ENCODE measurements at regions not wholly inside any gene's neighbourhood (a gene's known extent, or its start where the extent isn't known, plus 50 kb on each side); places are given as distances from the start of the nearest gene placed in this dataset.
"Not testable (repeated sequence)": the region's sequence is repeated elsewhere in the genome, so short reads cannot be mapped to it uniquely, and the experiment has no call there.

DNA sequence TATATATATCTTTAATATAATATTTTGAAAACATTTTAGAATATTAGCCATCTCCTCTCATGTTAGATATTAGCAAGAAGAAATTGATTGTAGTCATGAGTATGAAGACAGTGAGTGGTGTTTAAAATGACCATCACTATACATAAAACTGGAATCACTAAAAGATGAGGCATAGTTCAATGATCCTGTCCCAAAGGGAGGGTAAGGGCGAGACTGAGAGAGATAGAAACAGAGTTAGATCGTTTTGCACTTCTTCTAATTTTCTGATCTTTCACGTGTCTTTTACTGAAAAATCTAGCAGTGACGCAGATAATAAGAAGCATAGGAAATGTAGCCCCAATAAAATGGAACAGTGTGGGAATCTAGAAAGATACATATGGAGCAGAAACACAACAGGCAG is 627.4 kb downstream of the SLC16A7 start:
- Histone ChIP-seq H3K9me3 (ENCODE audit: control insufficient read depth, insufficient read depth, low read length) (no peaks in the 10 kb centered on the region), H3K36me3 (ENCODE audit: insufficient read depth, low read length) (no peaks in the 10 kb centered on the region), H3K9ac (ENCODE audit: low read depth, low read length) (no peak overlapping the region), H3K4me1 (ENCODE audit: insufficient read depth, low read length) (no peaks in the 10 kb centered on the region)

DNA sequence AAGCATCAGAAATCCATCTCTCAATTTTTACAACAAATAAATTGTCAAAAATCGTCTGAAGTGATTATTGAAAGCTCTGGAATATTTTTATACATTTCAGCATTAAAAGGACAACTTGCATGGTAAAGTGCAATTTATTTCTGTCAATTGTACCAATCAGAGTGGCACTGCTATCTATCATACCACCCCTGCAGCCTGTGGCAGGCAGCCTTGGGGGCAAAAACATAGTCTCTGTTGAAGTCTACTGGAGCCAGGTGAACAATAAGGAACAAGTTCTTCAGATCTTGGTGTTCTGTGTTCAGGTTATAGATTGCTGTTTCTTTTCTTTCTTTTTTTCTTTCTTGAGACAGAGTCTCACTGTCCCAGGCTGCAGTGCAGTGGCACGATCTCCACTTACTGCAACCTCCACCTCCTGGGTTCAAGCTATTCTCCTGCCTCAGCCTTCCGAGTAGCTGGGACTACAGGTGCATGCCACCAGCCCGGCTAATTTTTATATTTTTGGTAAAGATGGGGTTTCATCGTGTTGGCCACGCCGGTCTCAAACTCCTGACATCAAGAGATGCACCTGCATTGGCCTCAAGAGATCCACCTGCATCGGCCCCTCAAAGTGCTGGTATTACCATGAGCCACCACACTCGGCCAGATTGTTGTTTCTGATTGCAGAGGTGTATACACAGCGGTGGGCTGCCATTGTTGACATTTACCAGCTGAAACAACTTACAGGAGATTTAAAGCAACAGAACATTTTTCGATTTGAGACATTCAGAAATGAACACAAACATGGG is 629.6 kb downstream of the SLC16A7 start:
- no peaks in the 10 kb centered on the region for H3K4me1 ChIP-seq (ENCODE audit: insufficient read depth, low read length)
- no peak overlapping the region for H3K9ac ChIP-seq (ENCODE audit: low read depth, low read length)
- H3K9me3 ChIP-seq (ENCODE audit: control insufficient read depth, insufficient read depth, low read length): no peaks in the 10 kb centered on the region
- no peaks in the 10 kb centered on the region for H3K36me3 ChIP-seq (ENCODE audit: insufficient read depth, low read length)

DNA sequence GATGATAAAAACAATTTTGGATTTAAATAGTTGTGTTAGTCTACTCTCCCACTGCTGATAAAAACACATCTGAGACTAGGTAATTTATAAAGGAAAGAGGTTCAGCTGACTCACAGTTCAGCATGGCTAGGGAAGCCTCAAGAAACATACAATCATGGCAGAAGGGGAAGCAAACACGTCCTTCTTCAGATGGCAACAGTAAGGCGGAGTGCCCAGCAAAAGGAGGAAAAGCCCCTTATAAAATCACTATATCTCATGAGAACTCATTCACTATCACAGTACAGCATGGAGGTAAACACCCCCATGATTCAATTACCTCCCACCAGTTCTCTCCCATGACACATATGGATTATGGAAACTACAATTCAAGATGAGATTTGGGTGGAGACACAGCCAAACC is 632.1 kb downstream of the SLC16A7 start:
- Histone ChIP-seq H3K9me3 (ENCODE audit: control insufficient read depth, insufficient read depth, low read length) (no peaks in the 10 kb centered on the region), H3K36me3 (ENCODE audit: insufficient read depth, low read length) (no peaks in the 10 kb centered on the region), H3K9ac (ENCODE audit: low read depth, low read length) (no peak overlapping the region), H3K4me1 (ENCODE audit: insufficient read depth, low read length) (0 out of 2 replicates have a peak, but pooled peaks cover 5% of the 10 kb centered on the region)

DNA sequence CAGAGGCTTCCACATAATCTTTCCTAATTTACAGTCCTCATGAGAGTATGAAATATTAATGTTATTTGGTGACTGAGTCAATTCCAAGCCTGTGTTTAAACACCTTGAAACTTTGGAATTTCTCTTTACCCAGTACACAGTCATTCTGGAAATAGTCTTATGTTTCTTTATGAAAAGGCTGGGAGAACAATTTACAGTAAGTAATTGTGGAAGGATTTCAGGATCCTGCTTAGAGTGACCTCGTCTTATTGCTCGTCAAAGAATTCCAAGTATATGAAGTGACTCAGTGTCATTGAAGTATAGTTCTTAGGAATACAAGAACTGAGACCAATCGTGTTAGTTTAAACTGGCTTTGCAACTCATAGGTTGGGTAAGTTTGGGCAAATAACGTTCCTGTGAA is 634.2 kb downstream of the SLC16A7 start:
- H3K9ac ChIP-seq (ENCODE audit: low read depth, low read length): no peak overlapping the region
- H3K9me3 ChIP-seq (ENCODE audit: control insufficient read depth, insufficient read depth, low read length): no peaks in the 10 kb centered on the region
- no peaks in the 10 kb centered on the region for H3K36me3 ChIP-seq (ENCODE audit: insufficient read depth, low read length)
- 0 out of 2 replicates have a peak, but pooled peaks cover 5% of the 10 kb centered on the region for H3K4me1 ChIP-seq (ENCODE audit: insufficient read depth, low read length)

DNA sequence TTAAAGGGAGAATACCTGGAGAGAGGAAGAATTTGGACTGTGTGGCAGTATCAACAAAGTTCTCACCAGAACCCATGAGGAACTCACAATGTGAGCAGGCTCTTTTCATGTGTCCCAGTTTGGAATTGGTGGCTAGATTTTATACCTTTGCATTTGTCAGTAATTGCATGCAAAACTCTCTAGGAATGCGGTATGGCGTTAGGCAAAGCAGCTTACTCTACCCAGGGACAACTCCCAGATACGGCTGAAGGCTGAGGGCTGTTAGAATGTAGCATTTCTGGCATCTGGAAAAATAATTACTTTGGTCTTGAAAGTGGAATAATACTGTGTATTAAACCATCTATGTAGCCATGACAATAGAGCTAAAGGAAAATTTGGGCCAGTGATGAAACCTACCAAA is 635.5 kb downstream of the SLC16A7 start:
- Histone ChIP-seq H3K4me1 (ENCODE audit: insufficient read depth, low read length) (0 out of 2 replicates have a peak, but pooled peaks cover 5% of the 10 kb centered on the region), H3K9ac (ENCODE audit: low read depth, low read length) (no peak overlapping the region), H3K36me3 (ENCODE audit: insufficient read depth, low read length) (no peaks in the 10 kb centered on the region), H3K9me3 (ENCODE audit: control insufficient read depth, insufficient read depth, low read length) (no peaks in the 10 kb centered on the region)

DNA sequence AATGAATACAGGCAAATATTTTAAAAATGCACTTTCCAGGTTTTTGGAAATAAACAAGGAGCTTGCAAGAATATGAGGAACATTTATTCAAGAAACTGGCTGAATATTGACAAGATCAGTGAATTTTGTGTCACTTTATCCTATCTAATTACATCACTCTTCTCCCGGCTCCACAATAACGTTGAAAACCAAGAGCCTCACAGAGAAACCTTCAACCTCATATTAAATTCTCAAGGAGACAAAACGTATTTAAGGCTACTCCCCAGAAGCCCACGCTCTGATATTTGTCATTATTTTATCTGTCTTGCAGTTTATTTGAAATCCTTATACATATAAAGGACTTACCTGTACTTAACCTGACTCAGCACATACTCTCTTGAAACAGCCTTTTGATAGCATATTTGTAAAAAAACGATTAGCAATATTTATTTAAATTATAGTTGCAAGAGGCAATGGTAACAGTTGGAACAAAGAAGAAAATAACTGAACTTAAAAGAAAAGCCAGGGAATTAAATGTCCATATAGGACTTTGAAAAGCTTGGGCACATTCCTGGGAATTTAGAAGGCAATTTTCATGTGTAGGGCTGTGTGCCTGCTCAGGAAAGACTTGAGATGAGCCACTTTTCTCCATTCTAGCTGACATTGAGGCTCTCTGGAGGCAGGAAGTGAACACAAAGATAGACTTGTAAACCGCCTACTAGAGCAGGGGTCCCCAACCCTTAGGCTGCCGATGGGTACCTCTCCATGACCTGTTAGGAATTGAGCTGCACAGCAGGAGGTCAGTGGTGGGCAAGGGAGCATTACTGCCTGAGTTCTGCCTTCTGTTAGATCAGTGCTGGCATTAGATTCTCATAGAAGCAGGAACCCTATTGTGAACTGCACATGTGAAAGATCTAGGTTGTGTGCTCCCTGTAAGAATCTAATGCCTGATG is 636.4 kb downstream of the SLC16A7 start:
- Histone ChIP-seq H3K36me3 (ENCODE audit: insufficient read depth, low read length) (no peaks in the 10 kb centered on the region), H3K9ac (ENCODE audit: low read depth, low read length) (no peak overlapping the region), H3K4me1 (ENCODE audit: insufficient read depth, low read length) (0 out of 2 replicates have a peak, but pooled peaks cover 5% of the 10 kb centered on the region), H3K9me3 (ENCODE audit: control insufficient read depth, insufficient read depth, low read length) (no peaks in the 10 kb centered on the region)

DNA sequence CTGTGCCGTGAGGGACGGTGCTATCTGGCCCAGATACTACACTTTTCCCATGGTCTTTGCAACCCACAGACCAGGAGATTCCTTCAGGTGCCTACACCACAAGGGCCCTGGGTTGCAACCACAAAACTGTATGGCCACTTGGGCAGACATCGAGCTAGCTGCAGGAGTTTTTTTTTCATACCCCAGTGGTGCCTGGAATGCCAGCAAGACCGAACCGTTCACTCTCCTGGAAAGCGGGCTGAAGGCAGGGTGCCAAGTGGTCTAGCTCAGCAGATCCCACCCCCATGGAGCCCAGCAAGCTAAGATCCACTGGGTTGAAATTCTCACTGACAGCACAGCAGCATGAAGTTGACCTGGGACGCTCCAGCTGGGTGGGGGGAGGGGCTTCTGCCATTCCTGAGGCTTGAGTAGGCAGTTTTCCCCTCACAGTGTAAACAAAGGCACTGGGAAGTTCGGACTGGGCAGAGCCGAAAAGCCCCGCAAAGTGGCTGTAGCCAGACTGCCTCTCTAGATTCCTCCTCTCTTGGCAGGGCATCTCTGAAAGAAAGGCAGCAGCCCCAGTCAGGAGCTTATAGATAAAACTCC is 638.9 kb downstream of the SLC16A7 start:
- not testable (repeated sequence) for H3K36me3 ChIP-seq (ENCODE audit: insufficient read depth, low read length); H3K9ac ChIP-seq (ENCODE audit: low read depth, low read length); H3K9me3 ChIP-seq (ENCODE audit: control insufficient read depth, insufficient read depth, low read length); H3K4me1 ChIP-seq (ENCODE audit: insufficient read depth, low read length)

DNA sequence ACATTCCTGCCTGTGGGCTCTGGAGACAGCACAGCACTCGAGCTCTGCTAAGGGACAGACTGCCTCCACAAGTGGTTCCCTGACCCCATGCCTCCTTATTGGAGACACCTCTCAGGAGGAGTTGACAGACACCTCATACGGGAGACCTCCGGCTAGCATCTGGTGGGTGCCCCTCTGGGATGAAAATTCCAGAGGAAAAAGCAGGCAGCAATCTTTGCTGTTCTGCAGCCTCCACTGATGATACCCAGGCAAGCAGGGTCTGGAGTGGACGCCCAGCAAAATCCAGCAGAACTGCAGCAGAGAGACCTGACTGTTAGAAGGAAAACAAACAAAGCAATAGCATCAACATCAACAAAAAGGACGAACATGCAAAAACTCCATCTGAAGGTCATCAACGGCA is 639.4 kb downstream of the SLC16A7 start:
- H3K4me1 ChIP-seq (ENCODE audit: insufficient read depth, low read length): 0 out of 2 replicates have a peak, but pooled peaks cover 5% of the 10 kb centered on the region
- H3K9me3 ChIP-seq (ENCODE audit: control insufficient read depth, insufficient read depth, low read length): no peaks in the 10 kb centered on the region
- no peak overlapping the region for H3K9ac ChIP-seq (ENCODE audit: low read depth, low read length)
- H3K36me3 ChIP-seq (ENCODE audit: insufficient read depth, low read length): no peaks in the 10 kb centered on the region

DNA sequence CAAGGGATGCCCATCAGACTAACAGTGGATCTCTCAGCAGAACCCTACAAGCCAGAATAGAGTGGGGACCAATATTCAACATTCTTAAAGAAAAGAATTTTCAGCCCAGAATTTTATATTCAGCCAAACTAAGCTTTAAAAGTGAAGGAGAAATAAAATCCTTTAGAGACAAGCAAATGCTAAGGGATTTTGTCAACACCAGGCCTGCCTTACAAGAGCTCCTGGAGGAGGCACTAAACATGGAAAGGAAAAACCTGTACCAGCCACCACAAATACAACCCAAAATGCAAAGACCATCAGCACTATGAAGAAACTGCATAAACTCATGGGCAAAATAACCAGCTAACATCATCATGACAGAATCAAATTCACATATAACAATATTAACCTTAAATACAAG is 640.6 kb downstream of the SLC16A7 start:
- not testable (repeated sequence) for H3K9ac ChIP-seq (ENCODE audit: low read depth, low read length); H3K4me1 ChIP-seq (ENCODE audit: insufficient read depth, low read length); H3K36me3 ChIP-seq (ENCODE audit: insufficient read depth, low read length); H3K9me3 ChIP-seq (ENCODE audit: control insufficient read depth, insufficient read depth, low read length)

DNA sequence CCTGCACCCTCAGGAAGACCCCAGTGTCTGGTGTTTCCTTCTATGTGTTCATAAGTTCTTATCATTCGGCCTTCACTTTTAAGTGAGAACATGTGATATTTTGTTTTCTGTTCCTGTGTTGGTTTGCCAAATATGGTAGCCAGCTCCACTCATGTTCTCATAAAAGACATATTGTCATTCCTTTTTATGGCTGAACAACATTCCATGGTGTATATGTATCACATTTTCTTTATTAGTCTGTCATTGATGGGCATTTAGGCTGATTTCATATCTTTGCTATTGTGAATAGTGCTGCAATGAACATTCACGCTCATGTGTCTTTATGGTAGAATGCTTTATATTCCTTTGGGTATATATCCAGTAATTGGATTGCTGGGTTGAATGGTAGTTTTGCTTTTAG is 645.1 kb downstream of the SLC16A7 start:
- Histone ChIP-seq H3K9ac (ENCODE audit: low read depth, low read length) (no peak overlapping the region), H3K36me3 (ENCODE audit: insufficient read depth, low read length) (no peaks in the 10 kb centered on the region), H3K9me3 (ENCODE audit: control insufficient read depth, insufficient read depth, low read length) (no peaks in the 10 kb centered on the region), H3K4me1 (ENCODE audit: insufficient read depth, low read length) (no peaks in the 10 kb centered on the region)

DNA sequence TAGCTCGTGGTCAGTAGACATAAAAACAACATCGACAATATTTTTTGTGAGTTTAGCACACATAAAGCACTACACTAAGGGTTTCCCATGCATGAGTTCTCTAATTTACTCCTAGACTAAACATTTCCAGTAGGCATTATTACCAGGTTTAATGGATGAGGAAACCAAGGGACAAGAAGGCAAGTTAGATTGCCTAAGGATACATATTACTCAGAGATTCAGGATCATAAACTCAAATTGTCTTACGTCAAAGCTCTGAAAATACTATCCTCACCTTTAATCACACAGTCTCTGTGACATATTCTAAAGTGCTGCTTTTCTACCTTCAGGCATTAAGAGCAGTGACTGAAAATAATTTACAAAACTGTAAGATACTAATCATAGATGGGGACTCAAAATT is 655.3 kb downstream of the SLC16A7 start:
- H3K9me3 ChIP-seq (ENCODE audit: control insufficient read depth, insufficient read depth, low read length): no peaks in the 10 kb centered on the region
- no peak overlapping the region for H3K9ac ChIP-seq (ENCODE audit: low read depth, low read length)
- H3K36me3 ChIP-seq (ENCODE audit: insufficient read depth, low read length): no peaks in the 10 kb centered on the region
- no peaks in the 10 kb centered on the region for H3K4me1 ChIP-seq (ENCODE audit: insufficient read depth, low read length)

DNA sequence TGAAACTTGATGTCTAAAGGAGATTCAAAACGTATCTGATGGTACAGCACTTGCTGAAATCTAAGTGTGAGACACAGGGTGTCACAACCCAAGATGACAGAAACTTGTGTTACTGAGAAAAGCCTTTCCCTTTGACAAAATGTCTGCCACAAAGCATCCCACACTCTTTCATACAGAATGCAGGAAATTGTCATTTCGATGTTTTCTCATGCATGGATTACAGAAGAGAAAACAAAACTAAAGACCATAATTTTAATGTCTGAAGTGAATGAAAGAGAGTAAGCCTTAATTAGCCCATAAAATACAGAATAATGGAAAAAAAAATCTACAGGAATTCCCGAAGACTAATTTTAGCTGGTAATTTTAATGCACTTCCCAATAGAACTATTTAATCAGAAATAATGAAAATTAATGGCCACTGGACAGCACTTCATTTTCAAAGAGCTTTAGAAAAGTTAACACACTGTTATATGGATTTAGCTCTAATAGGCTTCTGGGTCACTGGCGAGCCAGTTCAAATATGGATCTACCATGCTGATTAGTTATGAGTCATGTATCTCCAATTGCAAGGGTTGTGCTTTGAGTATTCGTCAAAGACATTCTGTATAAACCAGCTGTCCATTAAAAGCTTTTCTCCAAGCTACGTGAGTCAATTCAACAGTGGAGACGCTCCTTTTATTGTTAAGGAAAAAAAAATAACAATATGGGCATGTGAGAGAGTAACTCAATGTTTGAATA is 656.7 kb downstream of the SLC16A7 start:
- H3K9ac ChIP-seq (ENCODE audit: low read depth, low read length): no peak overlapping the region
- H3K9me3 ChIP-seq (ENCODE audit: control insufficient read depth, insufficient read depth, low read length): no peaks in the 10 kb centered on the region
- H3K4me1 ChIP-seq (ENCODE audit: insufficient read depth, low read length): no peaks in the 10 kb centered on the region
- H3K36me3 ChIP-seq (ENCODE audit: insufficient read depth, low read length): no peaks in the 10 kb centered on the region

DNA sequence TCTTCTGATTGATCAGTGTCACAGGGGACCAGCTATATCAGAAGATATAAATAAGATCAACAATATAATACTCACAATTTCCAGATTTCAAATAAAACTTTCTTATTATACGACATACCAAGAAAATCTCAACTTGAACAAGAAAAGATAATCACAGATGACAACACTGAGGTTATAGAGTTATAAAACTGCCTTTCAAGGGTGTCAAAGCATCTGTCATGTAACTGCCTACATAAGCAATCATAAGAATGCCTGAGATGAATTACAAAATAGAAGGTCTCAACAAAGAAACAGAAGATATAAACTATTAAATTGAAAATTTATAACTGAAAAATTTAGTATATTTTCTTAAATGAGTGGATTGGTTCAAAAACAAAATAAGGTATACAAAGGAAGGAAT is 659.2 kb downstream of the SLC16A7 start:
- no peak overlapping the region for H3K9ac ChIP-seq (ENCODE audit: low read depth, low read length)
- no peaks in the 10 kb centered on the region for H3K36me3 ChIP-seq (ENCODE audit: insufficient read depth, low read length)
- H3K4me1 ChIP-seq (ENCODE audit: insufficient read depth, low read length): no peaks in the 10 kb centered on the region
- no peaks in the 10 kb centered on the region for H3K9me3 ChIP-seq (ENCODE audit: control insufficient read depth, insufficient read depth, low read length)

DNA sequence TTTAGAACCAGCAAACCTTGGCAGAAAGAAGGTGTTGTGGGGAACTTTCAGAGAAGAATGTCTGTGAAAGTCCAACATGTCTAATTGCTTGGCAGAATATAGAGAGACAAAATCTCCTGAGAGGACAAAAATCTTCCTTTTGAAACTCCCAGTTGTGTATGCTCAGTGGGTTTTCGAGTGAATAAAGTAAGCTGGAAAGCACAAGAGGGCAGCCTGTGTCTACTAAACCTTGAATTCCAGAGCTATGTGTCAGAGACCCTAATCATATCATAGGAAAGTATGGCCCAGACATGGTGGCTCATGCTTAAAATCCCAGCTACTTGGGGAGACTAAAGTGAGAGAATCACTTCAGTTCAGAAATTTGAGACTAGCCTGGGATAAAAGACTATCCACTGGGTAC is 661.2 kb downstream of the SLC16A7 start:
- no peaks in the 10 kb centered on the region for H3K9me3 ChIP-seq (ENCODE audit: control insufficient read depth, insufficient read depth, low read length)
- H3K4me1 ChIP-seq (ENCODE audit: insufficient read depth, low read length): no peaks in the 10 kb centered on the region
- H3K36me3 ChIP-seq (ENCODE audit: insufficient read depth, low read length): no peaks in the 10 kb centered on the region
- H3K9ac ChIP-seq (ENCODE audit: low read depth, low read length): no peak overlapping the region

Measured in ES-I3 (cell line).